Upper lobe of left lung (tissue), 4 donors: ENCODE measurements at regions not wholly inside any gene's neighbourhood (a gene's known extent, or its start where the extent isn't known, plus 50 kb on each side); places are given as distances from the start of the nearest gene placed in this dataset.

Experiments
- EP300 ChIP-seq, 4 donors: sonication (generic); formaldehyde crosslinking; IDR thresholded peaks; one replicate each; pipeline ENCODE4 v1.5.1; 2017; ENCODE audit warnings: antibody characterized with exemption in 4 of 4, control low read depth in 2 of 4
- TF ChIP-seq, protein P1 (sequence below), 6 experiments: fragments of 450-650 bp in 4 of 6; fragments of 200-600 bp in 2 of 6; sonication (generic) in 2 of 6; IDR thresholded peaks; one replicate each; pipeline ENCODE4 v1.5.1; 2016 to 2019; ENCODE audit warnings: antibody characterized with exemption in 6 of 6

DNA sequence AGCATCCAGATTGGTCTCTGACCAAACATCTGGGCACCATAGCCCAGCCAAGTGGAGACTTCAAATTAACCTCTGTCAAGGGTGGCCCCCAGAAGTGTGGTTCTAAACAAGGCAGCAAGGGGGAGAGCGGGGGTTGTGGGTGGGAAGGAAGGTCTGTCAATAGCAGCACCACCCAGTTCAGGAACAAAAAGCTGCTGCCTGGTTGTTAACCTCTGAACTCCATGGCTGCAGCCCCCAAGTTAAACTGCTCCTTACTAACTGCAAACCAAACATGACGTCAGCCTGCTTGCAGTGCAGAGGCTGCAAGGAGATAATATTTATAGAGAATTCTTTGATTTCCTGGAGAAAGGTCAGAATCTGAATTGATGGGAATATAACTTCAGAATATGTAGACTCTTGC, 76.5 kb downstream of the ARL4C start:
- TF ChIP-seq, protein P1, sequence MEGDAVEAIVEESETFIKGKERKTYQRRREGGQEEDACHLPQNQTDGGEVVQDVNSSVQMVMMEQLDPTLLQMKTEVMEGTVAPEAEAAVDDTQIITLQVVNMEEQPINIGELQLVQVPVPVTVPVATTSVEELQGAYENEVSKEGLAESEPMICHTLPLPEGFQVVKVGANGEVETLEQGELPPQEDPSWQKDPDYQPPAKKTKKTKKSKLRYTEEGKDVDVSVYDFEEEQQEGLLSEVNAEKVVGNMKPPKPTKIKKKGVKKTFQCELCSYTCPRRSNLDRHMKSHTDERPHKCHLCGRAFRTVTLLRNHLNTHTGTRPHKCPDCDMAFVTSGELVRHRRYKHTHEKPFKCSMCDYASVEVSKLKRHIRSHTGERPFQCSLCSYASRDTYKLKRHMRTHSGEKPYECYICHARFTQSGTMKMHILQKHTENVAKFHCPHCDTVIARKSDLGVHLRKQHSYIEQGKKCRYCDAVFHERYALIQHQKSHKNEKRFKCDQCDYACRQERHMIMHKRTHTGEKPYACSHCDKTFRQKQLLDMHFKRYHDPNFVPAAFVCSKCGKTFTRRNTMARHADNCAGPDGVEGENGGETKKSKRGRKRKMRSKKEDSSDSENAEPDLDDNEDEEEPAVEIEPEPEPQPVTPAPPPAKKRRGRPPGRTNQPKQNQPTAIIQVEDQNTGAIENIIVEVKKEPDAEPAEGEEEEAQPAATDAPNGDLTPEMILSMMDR (IDR thresholded peaks at IDR 0.05) = no peak
- no peak for TF ChIP-seq EP300 (IDR thresholded peaks at IDR 0.05)
